ENCODE measurements at regions not wholly inside any gene's neighbourhood (a gene's known extent, or its start where the extent isn't known, plus 50 kb on each side); places are given as distances from the start of the nearest gene placed in this dataset.

- TF ChIP-seq CTCF (IDR thresholded peaks at IDR 0.05), result no peak
- ATAC-seq (ENCODE audit: low FRiP score), result peak; percentile 91
- no peak for DNase-seq (ENCODE audit: low spot score)
Measured at GRCh38 chr12:95412482-95413311, 61.3 kb upstream of the METAP2 start.

- no peak for TF ChIP-seq CTCF (IDR thresholded peaks at IDR 0.05)
- no peak for ATAC-seq (ENCODE audit: low FRiP score)
- DNase-seq (ENCODE audit: low spot score), result no peak
Measured at GRCh38 chr12:95413576-95413975, 60.4 kb upstream of the METAP2 start.

- DNase-seq (ENCODE audit: low spot score) (no peak), ATAC-seq (ENCODE audit: low FRiP score) (no peak)
- no peak for TF ChIP-seq CTCF (IDR thresholded peaks at IDR 0.05)
Measured at GRCh38 chr12:95415451-95415850, 58.5 kb upstream of the METAP2 start.

- TF ChIP-seq CTCF (IDR thresholded peaks at IDR 0.05), result no peak
- no peak for ATAC-seq (ENCODE audit: low FRiP score)
- DNase-seq (ENCODE audit: low spot score), result no peak
Measured at GRCh38 chr12:95416111-95416636, 57.8 kb upstream of the METAP2 start.

- ATAC-seq (ENCODE audit: low FRiP score) (no peak), DNase-seq (ENCODE audit: low spot score) (no peak)
- TF ChIP-seq CTCF (IDR thresholded peaks at IDR 0.05), result no peak
Measured at GRCh38 chr12:95417372-95417771, 56.6 kb upstream of the METAP2 start.

GRCh38 chr12:95418142-95418541 is 55.8 kb upstream of the METAP2 start:
- ATAC-seq (ENCODE audit: low FRiP score) (no peak), DNase-seq (ENCODE audit: low spot score) (no peak)
- no peak for TF ChIP-seq CTCF (IDR thresholded peaks at IDR 0.05)
